ENCODE measurements at regions not wholly inside any gene's neighbourhood (a gene's known extent, or its start where the extent isn't known, plus 50 kb on each side); places are given as distances from the start of the nearest gene placed in this dataset.

- H3K9me3 ChIP-seq = peaks cover 0 to 5% (median 0%) of the 10 kb centered on the region in 4 donors
- H3K27me3 ChIP-seq = no peaks in the 10 kb centered on the region
- H3K36me3 ChIP-seq = no peaks in the 10 kb centered on the region
- H3K4me3 ChIP-seq = no peak overlapping the region
- H3K27ac ChIP-seq = no peak overlapping the region
- TF ChIP-seq CTCF (IDR thresholded peaks at IDR 0.05) (no peak), EP300 (IDR thresholded peaks at IDR 0.05) (no peak), POLR2A (IDR thresholded peaks at IDR 0.05) (no peak)
- WGBS, 2 donors = 91 to 98% methylated on average over 11 to 12 of the region's 12 CpGs
- DNase-seq (ENCODE audit: low spot score in 2 of 2) = no peak
- no peaks in the 10 kb centered on the region for H3K4me1 ChIP-seq
Measured at GRCh38 chr2:238587776-238588660, 161.3 kb downstream of the ASB1 start.

DNA sequence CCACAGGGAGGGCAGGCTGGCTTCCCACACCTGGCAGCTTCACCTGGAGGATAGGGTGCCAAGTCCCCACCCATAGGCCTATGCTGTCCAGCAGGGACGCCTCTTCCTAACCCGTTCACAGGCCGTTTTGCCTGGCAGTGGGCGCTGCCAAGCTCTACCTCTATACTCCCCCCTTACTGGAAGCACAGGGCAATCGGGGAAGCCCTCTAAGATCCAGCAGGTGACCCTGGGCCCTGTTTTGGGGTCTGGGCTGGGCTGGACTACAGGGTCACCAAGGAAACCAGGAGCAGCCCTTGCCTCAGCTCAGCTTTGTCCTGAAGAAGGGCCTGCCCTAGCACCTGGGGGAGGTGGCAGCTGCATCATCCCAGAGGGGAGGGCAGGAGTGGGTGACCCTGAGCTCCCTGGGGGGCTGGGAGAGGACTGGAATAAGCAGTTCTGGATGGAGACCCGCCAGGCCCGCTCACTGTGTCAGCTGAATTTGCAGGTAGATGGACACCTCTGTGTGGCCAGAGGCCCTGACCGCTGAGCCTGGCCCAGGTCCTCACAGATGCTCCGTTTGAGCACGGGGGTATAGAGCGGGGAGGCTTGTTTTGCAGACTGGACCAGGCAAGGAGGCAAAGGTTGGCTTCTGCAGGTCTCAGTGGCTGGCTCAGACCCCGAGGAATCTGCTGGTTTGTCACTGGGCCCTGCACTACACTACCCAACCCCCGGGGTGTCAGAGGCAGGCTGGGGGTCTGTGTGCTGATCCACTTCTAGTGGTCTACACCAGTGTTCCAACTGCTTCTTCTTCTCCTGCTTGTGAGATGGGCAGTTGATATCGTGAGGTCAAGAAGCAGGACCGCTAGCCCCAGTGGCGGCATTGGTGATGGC lies 163.1 kb downstream of the ASB1 start:
- 93 to 95% methylated on average over 16 of the region's 16 CpGs for WGBS, 2 donors
- Histone ChIP-seq H3K27ac (no peak overlapping the region), H3K4me1 (no peaks in the 10 kb centered on the region), H3K9me3 (no peaks in the 10 kb centered on the region), H3K4me3 (no peak overlapping the region), H3K36me3 (no peaks in the 10 kb centered on the region), H3K27me3 (no peaks in the 10 kb centered on the region)
- TF ChIP-seq POLR2A (IDR thresholded peaks at IDR 0.05) (no peak), CTCF (IDR thresholded peaks at IDR 0.05) (no peak), EP300 (IDR thresholded peaks at IDR 0.05) (no peak)
- no peak for DNase-seq (ENCODE audit: low spot score in 2 of 2)

- Histone ChIP-seq H3K9me3 (no peaks in the 10 kb centered on the region), H3K36me3 (no peaks in the 10 kb centered on the region), H3K4me1 (peaks cover 0 to 8% (median 1%) of the 10 kb centered on the region in 4 donors), H3K27ac (no peak overlapping the region), H3K27me3 (no peaks in the 10 kb centered on the region), H3K4me3 (no peak overlapping the region)
- TF ChIP-seq POLR2A (IDR thresholded peaks at IDR 0.05) = no peak
- no peak for TF ChIP-seq CTCF (IDR thresholded peaks at IDR 0.05)
- TF ChIP-seq EP300 (IDR thresholded peaks at IDR 0.05) = no peak
- DNase-seq (ENCODE audit: low spot score in 2 of 2) = no peak
- 38% methylated on average over 2 of the region's 2 CpGs; no CpG with 5 or more reads in 1 of the 2 donors for WGBS, 2 donors
Measured at GRCh38 chr2:238591732-238592131, 165.0 kb downstream of the ASB1 start.

DNA sequence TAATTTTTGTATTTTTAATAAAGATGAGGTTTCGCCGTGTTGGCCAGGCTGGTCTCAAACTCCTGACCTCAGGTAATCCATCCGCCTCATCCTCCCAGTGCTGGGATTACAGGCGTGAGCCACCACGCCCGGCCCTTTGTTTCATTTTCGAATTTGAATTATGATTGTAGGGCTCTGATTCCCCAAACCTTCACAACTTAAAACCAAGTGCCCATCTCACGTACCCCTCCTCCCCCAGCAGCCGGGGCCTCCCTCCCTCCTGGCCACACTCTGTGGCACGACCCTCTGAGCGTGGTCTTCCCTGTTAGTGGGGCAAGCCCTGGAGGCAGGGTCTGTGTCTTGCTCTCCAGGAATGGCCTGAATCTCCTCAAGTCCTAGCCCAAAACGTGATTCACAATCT lies 166.5 kb downstream of the ASB1 start:
- WGBS, 2 donors = 85% methylated on average over 12 of the region's 12 CpGs
- Histone ChIP-seq H3K27me3 (no peaks in the 10 kb centered on the region), H3K4me3 (no peak overlapping the region), H3K4me1 (peaks cover 0 to 22% (median 10%) of the 10 kb centered on the region in 4 donors), H3K9me3 (no peaks in the 10 kb centered on the region), H3K36me3 (no peaks in the 10 kb centered on the region), H3K27ac (no peak overlapping the region)
- TF ChIP-seq POLR2A (IDR thresholded peaks at IDR 0.05) (no peak), CTCF (IDR thresholded peaks at IDR 0.05) (no peak), EP300 (IDR thresholded peaks at IDR 0.05) (no peak)
- DNase-seq (ENCODE audit: low spot score in 2 of 2) = no peak

GRCh38 chr2:238593678-238594077 lies 167.0 kb downstream of the ASB1 start:
- no peaks in the 10 kb centered on the region for H3K9me3 ChIP-seq
- H3K36me3 ChIP-seq = no peaks in the 10 kb centered on the region
- H3K4me3 ChIP-seq = no peak overlapping the region
- H3K4me1 ChIP-seq = peaks cover 0 to 22% (median 10%) of the 10 kb centered on the region in 4 donors
- DNase-seq (ENCODE audit: low spot score in 2 of 2) = no peak
- no peak for TF ChIP-seq EP300 (IDR thresholded peaks at IDR 0.05)
- no peak for TF ChIP-seq POLR2A (IDR thresholded peaks at IDR 0.05)
- TF ChIP-seq CTCF (IDR thresholded peaks at IDR 0.05) = no peak
- 91 to 92% methylated on average over 9 of the region's 9 CpGs for WGBS, 2 donors
- H3K27me3 ChIP-seq = no peaks in the 10 kb centered on the region
- H3K27ac ChIP-seq = no peak overlapping the region

Measured in tibial nerve (tissue), 4 donors.